Endometrium (tissue), 2 donors: ENCODE measurements at regions not wholly inside any gene's neighbourhood (a gene's known extent, or its start where the extent isn't known, plus 50 kb on each side); places are given as distances from the start of the nearest gene placed in this dataset.

Experiments used
- FAIRE-seq: peaks from 2 replicates; lab custom pipeline; 2012; peaks lifted over from hg19 to GRCh38; lab: Jason Lieb, UNC
- donor health status: control.
- donor health status: control.

DNA sequence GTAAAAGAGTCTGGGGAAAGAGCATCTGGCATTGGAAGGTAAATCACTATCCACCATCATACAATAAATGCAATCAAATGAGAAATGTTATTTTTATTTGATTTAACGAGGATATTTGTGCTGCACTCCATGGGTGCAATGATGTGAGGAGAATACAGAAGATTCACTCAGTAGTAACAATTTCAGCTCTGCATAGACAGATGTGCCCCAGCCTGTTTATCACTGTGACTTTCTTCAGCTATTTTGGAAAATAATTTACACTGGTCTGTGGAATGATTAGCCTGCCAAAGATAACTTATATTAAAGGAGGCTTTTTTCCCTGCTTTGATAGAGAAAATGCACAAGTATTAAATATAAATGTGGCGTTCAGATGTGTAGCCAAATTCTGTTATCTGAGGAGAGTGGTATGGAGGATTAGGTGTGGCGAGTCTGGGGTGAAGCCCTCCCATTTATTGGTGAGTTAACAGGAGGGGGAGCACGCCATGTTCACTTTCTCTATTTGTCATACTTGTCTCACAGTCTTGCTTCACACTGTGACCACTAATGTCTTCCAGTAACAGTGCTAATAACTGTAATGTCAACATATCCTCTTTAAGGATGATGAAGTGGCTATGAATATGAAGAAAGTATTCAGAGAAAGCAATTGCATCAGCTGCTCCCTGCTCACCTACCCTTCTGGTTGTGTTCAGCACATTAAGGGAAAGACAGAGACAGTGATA is 645.6 kb downstream of the MMUT start:
- FAIRE-seq = no peak

DNA sequence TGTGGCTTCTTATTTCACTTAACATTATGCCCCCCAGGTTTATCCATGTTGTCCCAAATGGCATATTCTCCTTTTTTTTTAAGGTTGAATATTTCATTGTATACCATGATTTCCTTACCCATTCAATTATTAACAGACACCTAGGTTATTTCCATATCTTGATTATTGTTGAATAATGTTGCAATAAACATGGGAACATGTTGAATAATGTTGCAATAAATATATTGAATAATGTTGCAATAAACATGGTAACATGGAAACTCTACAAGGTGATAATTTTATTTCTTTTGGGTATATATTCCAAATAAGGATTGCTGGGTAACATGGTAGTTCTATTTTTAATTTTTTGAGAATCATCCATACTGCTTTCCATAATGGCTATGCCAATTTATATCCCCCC is 648.1 kb downstream of the MMUT start:
- FAIRE-seq = no peak

DNA sequence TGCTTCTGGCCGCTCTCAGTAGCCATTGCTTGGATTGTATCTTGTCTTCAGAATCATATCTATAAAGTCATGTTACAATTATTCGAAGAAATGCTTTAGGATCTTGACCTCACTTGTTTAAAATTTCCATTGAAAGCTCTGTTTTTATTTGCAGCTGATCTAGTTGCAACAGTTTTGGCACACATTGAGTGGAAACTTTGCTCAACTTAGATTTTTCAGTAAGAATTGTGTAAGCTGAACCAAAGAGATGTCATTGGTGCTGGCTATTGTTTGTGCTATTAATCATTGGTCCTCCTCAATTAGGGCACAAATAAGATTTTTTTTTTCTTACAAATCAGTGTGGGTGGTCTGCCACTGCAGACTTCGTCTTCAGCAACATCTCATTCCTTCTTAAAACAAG is 649.2 kb downstream of the MMUT start:
- FAIRE-seq = peak; percentile 51

DNA sequence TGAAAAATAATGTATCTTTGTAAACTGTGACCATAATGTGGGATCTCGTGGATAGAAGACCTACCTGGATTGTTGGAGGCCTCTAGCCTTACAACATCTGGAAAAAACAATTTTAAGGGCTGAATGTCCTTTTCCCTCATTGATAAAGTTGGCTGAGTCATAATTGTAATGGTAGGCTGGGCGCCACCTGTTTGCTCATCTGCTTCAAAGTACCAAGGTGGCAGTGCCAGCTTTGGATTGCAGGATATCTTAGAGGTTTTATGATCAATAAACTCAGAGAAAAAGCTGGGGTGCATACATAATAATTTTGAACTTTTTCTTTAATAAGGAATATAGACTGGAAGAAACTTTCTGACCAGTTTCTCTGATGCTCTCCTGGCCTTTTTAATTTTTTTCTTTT is 653.4 kb downstream of the MMUT start:
- FAIRE-seq = no peak

DNA sequence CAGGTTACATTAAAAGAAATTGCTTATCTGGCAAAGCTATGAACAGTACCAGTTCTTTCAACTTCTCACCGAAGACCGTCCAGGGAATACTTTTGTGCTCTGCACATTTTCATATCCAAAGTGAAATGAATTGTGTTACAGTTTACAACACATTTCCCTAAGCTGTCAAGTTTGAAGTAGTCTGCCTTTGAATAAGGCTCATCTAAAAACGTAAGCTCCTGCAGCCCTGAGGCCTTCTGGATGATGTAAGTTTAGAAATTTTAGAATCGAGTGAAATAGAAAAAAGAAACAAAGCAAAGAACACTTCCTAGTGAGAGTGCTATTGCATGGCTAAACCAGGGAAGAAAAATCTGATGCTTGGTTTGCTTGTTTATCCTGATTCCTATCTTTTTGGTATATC is 653.8 kb downstream of the MMUT start:
- no peak for FAIRE-seq

DNA sequence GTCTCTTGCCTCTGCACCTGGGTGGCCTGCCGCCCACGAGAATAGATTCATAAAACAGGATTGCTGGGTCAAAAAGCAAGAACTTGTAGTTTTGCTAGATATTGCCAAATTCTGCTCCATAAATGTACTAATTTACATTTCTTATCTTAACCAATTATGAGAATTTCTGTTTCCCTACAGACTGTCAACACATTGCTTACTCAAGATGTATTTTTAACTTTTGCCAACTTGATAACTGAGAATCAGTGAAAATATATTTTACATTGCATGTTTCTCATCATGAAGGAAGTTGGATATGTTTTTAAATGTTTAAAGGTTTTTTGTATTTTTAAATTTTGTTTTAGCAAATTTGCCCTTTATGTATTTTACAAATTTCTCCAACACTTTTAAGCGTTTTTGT is 664.8 kb downstream of the MMUT start:
- no peak for FAIRE-seq

DNA sequence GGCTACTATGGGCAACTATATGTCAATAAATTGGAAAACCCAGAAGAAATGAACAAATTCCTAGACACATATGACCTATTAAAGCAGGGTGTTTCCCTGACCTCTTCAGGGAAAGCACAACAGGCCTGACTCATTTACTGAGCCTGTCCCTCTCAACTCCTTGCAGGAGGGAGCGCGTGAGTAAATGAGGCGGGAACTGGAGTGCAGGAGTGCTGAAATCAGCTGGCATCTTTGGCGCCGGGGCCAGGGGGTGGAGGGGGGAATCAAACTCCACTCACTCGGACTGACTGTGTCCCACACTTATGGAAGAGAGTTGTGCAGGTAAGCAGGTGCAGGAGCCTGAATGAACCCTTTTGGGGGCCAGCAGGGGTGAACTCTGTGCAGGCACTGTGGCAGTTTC is 671.2 kb upstream of the PTCHD4 start:
- FAIRE-seq = no peak

DNA sequence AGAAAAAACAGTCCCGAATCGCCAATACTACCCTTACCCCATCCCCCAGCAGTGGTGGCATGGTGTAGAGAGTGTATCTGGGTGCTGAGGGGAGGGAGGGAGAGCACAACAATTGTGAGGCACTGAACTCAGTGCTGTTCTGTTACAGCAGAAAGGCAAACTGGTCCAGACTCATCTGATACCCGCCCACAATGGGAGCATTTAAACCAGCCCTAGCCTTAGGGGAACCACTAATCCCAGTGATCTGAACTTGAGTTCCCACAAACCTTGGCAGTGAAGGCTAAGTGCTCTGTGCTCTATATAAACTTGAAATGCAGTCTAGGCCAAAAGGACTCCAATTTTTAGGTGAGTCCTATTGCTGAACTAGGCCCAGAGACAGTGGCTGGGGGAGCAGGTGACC is 666.4 kb upstream of the PTCHD4 start:
- FAIRE-seq = no peak

DNA sequence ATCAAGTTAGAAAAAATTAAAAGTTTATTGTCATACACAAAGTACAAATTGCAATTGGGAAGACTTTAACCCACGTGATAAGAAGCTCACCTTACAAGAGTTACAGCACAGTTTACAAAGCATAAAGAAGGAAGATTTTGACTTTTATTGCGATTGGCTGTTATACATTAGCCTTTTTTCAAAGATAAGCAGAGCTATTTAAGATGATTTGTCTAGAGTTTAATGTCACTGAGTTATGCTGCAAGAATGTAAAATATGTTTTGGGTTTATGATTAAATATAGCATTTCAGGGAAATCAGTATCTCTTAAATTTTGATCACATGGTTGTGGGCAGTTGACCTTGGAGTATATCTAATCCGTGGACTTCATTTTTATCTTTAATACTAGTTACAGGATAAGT is 664.2 kb upstream of the PTCHD4 start:
- no peak for FAIRE-seq

DNA sequence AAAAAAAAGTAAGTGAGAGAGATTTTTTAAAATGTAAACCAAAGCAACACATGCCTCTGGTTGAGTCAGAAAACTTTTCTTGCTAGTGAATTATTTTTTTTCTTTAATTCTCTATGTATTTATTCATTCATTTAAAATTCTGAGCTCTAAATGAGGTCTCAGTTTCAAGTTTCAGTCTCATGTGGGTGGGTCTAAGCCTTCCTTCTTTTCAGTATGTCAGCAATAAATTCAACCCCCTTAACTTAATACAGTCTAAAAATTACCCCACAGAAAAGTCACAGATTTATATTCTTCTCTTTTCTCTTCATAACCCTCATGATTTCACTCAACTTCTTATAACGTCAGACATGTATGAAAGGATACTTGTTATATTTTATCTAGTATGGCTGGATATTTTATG is 663.3 kb upstream of the PTCHD4 start:
- no peak for FAIRE-seq

DNA sequence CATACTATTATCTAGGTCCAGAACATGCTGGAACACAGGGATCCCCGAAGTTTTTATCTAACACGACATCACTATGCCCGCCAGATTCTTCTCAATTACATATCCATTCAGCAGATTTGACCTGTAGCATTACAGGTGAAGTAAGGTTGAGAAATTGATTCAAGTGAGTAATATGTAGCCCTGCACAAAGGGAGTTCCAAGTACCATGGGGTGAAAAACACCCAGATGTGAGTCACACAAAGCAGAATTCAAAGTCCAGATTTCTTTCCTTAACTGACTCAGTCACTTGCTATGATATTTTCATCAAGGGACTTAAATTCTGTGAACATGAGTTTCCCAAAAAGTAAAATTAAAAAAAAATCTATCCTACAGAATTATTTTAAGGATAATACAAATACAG is 655.4 kb upstream of the PTCHD4 start:
- FAIRE-seq = no peak

DNA sequence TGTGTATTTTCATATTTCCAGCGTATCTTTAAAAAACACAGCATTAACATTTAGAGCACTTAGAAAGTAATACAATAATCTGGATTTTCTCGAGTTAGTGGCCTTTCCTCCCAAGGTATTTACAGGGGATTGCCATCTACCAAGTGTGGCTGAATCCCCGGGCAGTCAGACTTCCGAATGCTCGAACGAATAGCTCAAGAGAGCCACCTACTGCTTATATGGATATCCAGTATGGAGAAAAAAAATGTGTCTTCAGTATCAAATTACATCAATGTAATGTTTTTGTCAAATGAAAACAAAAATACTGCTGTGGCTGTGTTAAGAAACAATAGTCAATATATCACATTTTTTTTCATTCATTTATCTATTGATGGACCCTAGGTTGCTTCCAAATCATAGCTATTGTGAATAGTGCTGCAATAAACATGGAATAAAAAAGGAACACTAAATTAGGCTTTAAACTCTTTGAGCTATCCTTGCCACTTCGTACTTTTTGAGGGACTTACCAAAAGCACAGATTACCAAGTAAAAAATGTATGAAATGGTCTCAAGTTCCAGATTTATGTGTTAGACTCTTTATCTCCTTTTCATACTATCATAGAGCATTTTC is 654.5 kb upstream of the PTCHD4 start:
- FAIRE-seq = peak; percentile 70

DNA sequence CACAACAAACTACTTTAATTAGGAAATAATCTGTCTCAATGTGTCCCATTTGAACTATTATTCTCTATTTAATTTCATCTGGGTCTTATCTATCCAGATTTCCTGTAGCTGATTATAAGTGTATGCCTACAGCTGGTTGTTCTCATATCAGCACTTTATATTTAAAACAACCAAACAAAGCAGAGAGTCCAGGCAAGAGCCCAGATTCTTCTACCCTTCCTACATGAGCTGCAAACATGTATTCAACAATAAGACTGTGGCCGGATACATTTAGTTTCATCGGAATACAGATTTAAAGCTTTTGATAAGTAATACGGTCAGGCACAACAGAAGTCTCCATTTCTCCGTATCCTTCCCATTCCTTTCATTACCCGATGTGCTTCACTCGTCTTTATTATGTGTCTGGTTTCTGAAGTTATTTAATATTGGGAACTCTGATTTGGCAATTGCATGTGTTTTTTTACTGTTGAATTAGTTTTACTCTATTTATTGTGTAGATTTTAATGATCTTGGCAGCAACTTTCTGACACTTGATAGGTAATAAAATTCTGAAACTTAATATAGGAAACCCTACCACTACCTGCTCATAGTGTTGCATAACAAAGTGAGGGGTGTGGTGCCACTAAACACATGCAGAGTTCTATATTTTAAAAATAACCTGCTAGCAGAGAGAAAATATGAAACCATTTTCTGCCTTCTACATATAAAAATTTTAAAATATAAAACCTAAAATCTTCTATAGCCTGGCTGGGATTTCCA is 653.5 kb upstream of the PTCHD4 start:
- no peak for FAIRE-seq

DNA sequence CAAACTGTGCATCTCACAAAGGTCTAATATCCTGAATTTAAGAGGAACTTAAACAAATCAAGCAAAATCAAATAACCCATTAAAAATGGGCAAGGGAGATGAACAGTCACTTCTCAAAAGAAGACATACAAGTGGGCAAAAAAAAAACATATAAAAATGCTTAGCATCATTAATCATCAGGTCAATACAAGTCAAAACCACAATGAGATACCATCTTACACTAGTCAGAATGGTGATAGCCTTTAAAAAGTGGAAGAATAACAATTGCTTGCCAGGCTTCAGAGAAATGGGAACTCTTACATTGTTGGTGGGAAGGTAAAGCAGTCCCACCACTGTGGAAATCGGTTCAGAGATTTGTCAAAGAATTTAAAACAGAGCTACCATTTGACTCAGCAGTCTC is 646.7 kb upstream of the PTCHD4 start:
- no peak for FAIRE-seq

DNA sequence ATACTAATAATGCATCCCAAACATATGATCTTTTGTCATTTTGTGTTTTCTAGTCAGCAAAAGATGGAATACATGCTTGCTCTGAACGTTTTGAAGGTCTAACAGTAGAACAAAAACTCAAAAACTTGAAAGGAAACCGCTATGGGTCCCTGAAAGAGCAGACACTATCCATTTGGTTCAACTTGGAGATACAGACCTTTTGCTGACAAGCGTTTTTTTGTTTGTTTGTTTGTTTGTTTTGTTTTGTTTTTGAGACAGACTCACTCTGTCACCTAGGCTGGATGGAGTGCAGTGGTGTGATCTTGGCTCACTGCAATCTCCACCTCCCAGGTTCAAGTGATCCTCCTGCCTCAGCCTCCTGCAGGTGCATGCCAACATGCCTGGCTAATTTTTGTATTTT is 644.3 kb upstream of the PTCHD4 start:
- FAIRE-seq = no peak

DNA sequence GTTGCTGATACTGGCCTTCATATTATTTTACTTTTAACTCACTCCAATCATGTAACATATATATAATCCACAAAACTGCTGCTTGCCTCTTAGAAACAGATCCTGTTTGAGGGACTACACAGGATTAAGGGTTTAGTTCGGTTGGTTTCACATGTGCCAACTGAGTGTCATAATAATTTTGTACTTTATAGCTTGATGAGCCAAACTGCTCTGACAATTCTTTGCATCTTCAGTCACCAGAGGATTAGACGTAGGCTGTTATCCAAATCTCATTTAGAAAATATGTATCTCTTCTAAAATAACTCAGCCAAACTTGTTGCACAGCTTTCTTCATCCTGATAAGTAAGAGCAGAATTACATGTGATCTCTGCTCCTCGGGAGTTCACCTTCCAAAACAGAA is 643.6 kb upstream of the PTCHD4 start:
- FAIRE-seq = no peak

DNA sequence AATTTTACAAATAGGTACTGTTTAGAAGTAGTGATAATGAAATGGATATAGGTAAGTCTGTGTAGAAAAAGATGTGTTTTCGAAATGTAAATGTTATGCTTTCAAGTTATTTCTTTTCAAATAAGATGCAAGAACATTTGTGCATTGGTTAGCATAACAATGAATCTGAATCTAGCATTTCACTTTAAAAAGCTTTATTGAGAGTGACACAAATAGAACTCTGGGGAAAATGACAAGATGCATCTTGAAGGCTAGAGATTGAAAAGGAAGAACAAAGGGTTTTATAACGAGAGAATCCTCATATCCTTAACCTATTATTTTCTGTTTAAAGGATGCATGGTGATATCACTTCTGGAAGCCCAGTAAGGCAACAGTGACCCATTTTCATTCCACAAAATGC is 639.9 kb upstream of the PTCHD4 start:
- FAIRE-seq = no peak

DNA sequence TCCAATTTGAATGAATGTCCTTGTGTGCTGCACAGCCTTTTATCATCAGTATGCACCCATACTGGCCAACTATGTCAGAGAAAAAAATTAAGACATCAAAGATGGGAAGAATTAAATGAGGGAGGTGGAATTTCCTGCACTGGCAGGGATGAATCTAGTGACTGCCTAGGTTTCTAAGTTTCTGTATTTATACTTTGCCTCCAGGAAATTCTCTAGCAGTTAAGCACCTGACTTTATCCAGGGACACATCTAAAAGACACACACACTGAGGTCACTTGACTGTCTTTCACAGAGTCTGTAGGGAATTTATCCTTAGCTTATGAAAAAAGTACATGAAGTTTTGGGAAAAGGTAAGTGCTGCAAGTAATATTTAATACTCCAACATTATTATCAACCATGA is 636.5 kb upstream of the PTCHD4 start:
- no peak for FAIRE-seq

DNA sequence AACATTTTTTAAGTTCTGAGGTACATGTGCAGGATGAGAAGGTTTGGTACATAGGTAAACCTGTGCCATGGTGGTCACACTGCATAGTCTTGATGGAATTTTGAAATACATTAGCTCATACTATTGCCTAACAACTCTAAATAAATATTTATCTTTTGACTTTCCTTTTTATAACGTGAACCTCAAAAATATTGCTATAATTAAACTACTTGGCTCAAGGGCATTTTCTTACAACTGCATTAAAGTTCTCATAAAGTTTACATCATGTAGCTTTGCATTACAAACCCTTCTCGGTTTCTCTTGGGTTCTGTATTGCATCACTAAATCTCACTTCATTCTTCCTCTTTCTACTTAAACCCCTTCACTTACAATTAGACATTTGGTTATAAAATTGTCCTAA is 636.0 kb upstream of the PTCHD4 start:
- FAIRE-seq = no peak

DNA sequence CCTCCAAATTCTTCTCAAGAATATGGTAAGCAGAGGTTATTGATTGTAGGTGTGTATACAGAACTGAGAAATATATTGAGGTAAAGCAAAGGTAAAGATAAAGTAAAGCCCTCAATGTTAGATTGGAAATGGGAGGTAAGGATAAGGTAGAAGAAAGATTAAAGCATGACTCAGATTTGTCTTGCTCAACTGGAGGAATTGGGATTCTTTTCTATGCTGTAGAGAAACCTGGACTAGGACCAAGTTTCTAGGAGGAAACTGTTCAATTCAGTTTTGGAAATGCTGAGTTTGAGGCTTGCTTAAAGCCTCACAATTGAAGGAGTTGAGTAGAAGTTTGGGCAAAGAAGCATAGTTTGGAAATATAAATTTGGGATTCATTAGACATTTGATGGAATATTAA is 634.0 kb upstream of the PTCHD4 start:
- FAIRE-seq = no peak

DNA sequence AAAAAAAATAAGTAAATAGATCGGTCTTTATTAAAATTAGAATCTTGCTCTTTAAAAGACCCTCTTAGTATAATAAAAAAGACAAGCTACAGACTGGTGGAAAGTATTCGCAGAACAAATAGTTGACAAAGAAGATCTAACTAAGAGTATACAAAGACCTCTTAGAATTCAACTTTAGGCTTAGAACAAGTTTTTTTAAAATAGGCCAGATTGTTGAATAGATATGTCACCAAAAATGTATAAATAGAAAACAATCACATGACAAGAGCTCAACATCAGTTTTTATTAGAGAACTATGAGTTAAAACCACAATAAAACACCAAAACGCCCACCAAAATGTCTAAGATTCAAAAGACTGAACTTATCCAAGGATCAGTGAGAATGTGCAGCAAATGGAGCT is 632.7 kb upstream of the PTCHD4 start:
- FAIRE-seq = no peak

DNA sequence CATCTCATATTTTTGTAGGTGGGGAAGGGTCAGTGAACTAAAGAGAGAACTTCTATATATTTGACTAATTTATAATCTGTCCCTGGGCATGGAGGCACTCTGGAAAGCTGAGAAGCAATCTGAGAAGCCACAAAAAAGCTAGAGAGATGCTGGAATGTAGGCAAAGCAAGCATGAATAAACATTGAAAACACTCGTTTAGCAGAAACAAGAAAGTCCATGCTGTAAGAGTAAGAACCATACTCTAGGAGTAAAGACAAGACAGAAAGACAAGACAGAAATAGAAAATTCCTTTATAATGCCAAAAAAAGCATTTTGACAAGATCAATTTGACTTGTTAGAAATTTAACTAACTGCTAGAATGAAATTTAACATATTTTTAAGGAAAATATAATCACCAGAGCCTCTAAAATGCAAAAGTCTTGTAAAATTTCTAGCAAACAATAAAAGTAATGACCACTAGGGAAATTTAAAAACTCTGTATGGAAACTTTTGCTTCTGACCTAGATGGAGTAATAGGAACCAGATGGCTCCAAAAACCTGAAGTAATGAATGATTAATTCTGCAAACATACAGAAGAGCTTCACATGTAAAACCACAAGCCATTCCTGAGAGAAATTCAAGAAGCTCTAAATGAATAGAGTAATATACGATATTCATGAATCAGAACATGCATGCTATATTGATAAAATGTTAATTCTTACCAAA is 625.7 kb upstream of the PTCHD4 start:
- FAIRE-seq = peak; percentile 77

DNA sequence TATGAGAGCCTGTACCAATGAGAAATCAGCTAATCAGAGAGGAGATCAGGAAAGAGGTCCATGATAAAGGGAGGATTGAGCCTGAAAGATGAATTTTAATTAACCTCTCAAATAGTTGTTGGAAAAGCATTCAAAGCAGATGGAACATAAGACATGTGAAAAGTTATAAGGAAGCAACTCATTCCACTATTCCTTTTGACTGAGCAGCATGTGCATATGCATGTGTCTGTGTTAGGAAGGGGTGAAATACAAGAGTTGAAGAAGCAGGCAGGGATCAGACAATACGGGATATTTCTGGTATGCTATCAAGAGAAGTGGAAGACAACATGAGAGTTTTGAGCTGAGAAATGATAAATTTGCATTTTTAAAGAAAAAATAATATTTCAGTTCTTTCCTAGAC is 624.8 kb upstream of the PTCHD4 start:
- no peak for FAIRE-seq
